IPS-15b (cell line): ENCODE measurements at regions not wholly inside any gene's neighbourhood (a gene's known extent, or its start where the extent isn't known, plus 50 kb on each side); places are given as distances from the start of the nearest gene placed in this dataset.

Experiments used
- H3K27me3 ChIP-seq: one replicate; pipeline ENCODE4 v1.6.1; 2013; ENCODE audit warnings: low read length; ENCODE audit not compliant: control insufficient read depth, insufficient read depth
- H3K36me3 ChIP-seq: one replicate; pipeline ENCODE4 v1.6.1; 2013; ENCODE audit warnings: low read length; ENCODE audit not compliant: control insufficient read depth, insufficient read depth
- H3K4me1 ChIP-seq: one replicate; pipeline ENCODE4 v1.6.1; 2013; ENCODE audit warnings: mild to moderate bottlenecking, low read length; ENCODE audit not compliant: control insufficient read depth, insufficient read depth
- H3K4me3 ChIP-seq: one replicate; pipeline ENCODE4 v1.5.1; 2013; ENCODE audit warnings: low read depth, low read length
- H3K9ac ChIP-seq: one replicate; pipeline ENCODE4 v1.6.1; 2013; ENCODE audit warnings: low read depth, mild to moderate bottlenecking, low read length
- H3K9me3 ChIP-seq: one replicate; pipeline ENCODE4 v1.6.1; 2013; ENCODE audit warnings: mild to moderate bottlenecking, low read length; ENCODE audit not compliant: control insufficient read depth, insufficient read depth

- Histone ChIP-seq H3K9ac (no peak overlapping the region), H3K36me3 (no peaks in the 10 kb centered on the region), H3K9me3 (no peaks in the 10 kb centered on the region), H3K4me1 (no peaks in the 10 kb centered on the region), H3K27me3 (no peaks in the 10 kb centered on the region), H3K4me3 (no peak overlapping the region)
Measured at GRCh38 chr2:78707776-78708386, 317.6 kb upstream of the REG3G start.

- Histone ChIP-seq H3K4me1 (no peaks in the 10 kb centered on the region), H3K9me3 (no peaks in the 10 kb centered on the region), H3K27me3 (no peaks in the 10 kb centered on the region), H3K4me3 (no peak overlapping the region), H3K36me3 (no peaks in the 10 kb centered on the region), H3K9ac (no peak overlapping the region)
Measured at GRCh38 chr2:78710632-78711375, 314.7 kb upstream of the REG3G start.

- no peaks in the 10 kb centered on the region for H3K36me3 ChIP-seq
- H3K4me3 ChIP-seq: no peak overlapping the region
- H3K9me3 ChIP-seq: no peaks in the 10 kb centered on the region
- no peaks in the 10 kb centered on the region for H3K27me3 ChIP-seq
- H3K9ac ChIP-seq: no peak overlapping the region
- H3K4me1 ChIP-seq: no peaks in the 10 kb centered on the region
Measured at GRCh38 chr2:78715293-78715692, 310.2 kb upstream of the REG3G start.

- no peak overlapping the region for H3K9ac ChIP-seq
- no peak overlapping the region for H3K4me3 ChIP-seq
- H3K27me3 ChIP-seq: no peaks in the 10 kb centered on the region
- H3K9me3 ChIP-seq: no peaks in the 10 kb centered on the region
- H3K4me1 ChIP-seq: no peaks in the 10 kb centered on the region
- no peaks in the 10 kb centered on the region for H3K36me3 ChIP-seq
Measured at GRCh38 chr2:78718024-78718423, 307.5 kb upstream of the REG3G start.

- Histone ChIP-seq H3K4me1 (no peaks in the 10 kb centered on the region), H3K27me3 (no peaks in the 10 kb centered on the region), H3K9ac (no peak overlapping the region), H3K9me3 (no peaks in the 10 kb centered on the region), H3K36me3 (no peaks in the 10 kb centered on the region), H3K4me3 (no peak overlapping the region)
Measured at GRCh38 chr2:78718473-78718872, 307.0 kb upstream of the REG3G start.

GRCh38 chr2:78721355-78722033, 304.0 kb upstream of the REG3G start:
- no peak overlapping the region for H3K4me3 ChIP-seq
- H3K9ac ChIP-seq: no peak overlapping the region
- H3K36me3 ChIP-seq: no peaks in the 10 kb centered on the region
- no peaks in the 10 kb centered on the region for H3K27me3 ChIP-seq
- H3K9me3 ChIP-seq: no peaks in the 10 kb centered on the region
- no peaks in the 10 kb centered on the region for H3K4me1 ChIP-seq

GRCh38 chr2:78734221-78734620, 291.3 kb upstream of the REG3G start:
- H3K9ac ChIP-seq: no peak overlapping the region
- no peaks in the 10 kb centered on the region for H3K4me1 ChIP-seq
- no peaks in the 10 kb centered on the region for H3K27me3 ChIP-seq
- H3K36me3 ChIP-seq: no peaks in the 10 kb centered on the region
- H3K4me3 ChIP-seq: no peak overlapping the region
- H3K9me3 ChIP-seq: no peaks in the 10 kb centered on the region

GRCh38 chr2:78739282-78739681, 286.2 kb upstream of the REG3G start:
- Histone ChIP-seq H3K36me3 (no peaks in the 10 kb centered on the region), H3K27me3 (no peaks in the 10 kb centered on the region), H3K9me3 (no peaks in the 10 kb centered on the region), H3K4me3 (no peak overlapping the region), H3K4me1 (no peaks in the 10 kb centered on the region), H3K9ac (no peak overlapping the region)

- Histone ChIP-seq H3K36me3 (no peaks in the 10 kb centered on the region), H3K9me3 (no peaks in the 10 kb centered on the region), H3K9ac (no peak overlapping the region), H3K4me1 (no peaks in the 10 kb centered on the region), H3K27me3 (no peaks in the 10 kb centered on the region), H3K4me3 (no peak overlapping the region)
Measured at GRCh38 chr2:78749638-78750037, 275.9 kb upstream of the REG3G start.

GRCh38 chr2:78750219-78750618, 275.3 kb upstream of the REG3G start:
- H3K4me1 ChIP-seq: no peaks in the 10 kb centered on the region
- no peaks in the 10 kb centered on the region for H3K27me3 ChIP-seq
- no peaks in the 10 kb centered on the region for H3K36me3 ChIP-seq
- no peaks in the 10 kb centered on the region for H3K9me3 ChIP-seq
- no peak overlapping the region for H3K4me3 ChIP-seq
- H3K9ac ChIP-seq: no peak overlapping the region

- Histone ChIP-seq H3K27me3 (no peaks in the 10 kb centered on the region), H3K4me1 (peaks cover 6% of the 10 kb centered on the region), H3K36me3 (no peaks in the 10 kb centered on the region), H3K9me3 (no peaks in the 10 kb centered on the region), H3K4me3 (no peak overlapping the region), H3K9ac (no peak overlapping the region)
Measured at GRCh38 chr2:78754930-78755329, 270.6 kb upstream of the REG3G start.

GRCh38 chr2:78757191-78757590, 268.3 kb upstream of the REG3G start:
- Histone ChIP-seq H3K9ac (no peak overlapping the region), H3K9me3 (peaks cover 3% of the 10 kb centered on the region), H3K27me3 (no peaks in the 10 kb centered on the region), H3K4me3 (no peak overlapping the region), H3K4me1 (peaks cover 6% of the 10 kb centered on the region), H3K36me3 (no peaks in the 10 kb centered on the region)
